ENCODE measurements at regions not wholly inside any gene's neighbourhood (a gene's known extent, or its start where the extent isn't known, plus 50 kb on each side); places are given as distances from the start of the nearest gene placed in this dataset.
"Not testable (repeated sequence)": the region's sequence is repeated elsewhere in the genome, so short reads cannot be mapped to it uniquely, and the experiment has no call there.

- no peak for DNase-seq (ENCODE audit: low read depth)
Observed at GRCh38 chr13:24563087-24563486, 50.5 kb upstream of the PARP4 start.

DNA sequence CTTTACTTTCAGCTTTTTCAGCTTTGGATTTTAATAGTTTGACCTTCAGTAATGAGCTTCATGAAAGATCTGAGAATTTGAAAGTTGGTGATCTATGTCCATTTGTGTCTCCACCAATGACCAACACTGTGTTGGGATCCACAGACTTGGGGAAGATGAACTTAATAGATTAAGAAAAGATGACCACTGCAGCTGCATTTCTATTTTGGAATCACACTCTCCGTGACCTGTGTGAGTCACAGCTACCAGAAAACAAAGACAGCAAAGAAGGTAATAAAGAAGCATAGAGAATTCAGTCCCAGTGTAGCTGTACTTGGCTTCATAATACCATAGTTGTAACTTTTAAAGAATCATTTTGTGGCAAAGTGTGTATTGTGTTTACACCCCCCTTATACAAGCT lies 51.4 kb upstream of the PARP4 start:
- DNase-seq (ENCODE audit: low read depth): not testable (repeated sequence)

- DNase-seq (ENCODE audit: low read depth): no peak
Observed at GRCh38 chr13:24564881-24565280, 52.3 kb upstream of the PARP4 start.

DNA sequence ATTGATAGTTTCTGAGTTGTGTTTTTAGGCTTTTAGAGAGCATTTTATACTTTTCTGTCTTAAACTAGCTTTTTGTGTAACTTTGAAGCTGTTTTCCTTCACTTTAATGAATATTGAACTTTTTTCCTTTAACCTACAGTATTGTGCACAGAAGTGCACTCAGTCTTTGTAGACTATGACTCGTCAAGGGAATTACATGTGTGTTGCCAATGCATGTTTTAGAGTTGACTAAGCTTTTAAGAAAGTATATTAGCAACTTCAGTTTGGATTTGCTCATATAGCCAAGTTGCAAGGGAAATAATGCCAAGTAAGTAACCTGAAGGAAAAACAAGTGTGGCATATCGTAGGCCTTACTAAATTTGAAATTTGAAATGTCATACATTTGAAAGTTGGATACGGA lies 55.0 kb upstream of the PARP4 start:
- DNase-seq (ENCODE audit: low read depth): not testable (repeated sequence)

DNA sequence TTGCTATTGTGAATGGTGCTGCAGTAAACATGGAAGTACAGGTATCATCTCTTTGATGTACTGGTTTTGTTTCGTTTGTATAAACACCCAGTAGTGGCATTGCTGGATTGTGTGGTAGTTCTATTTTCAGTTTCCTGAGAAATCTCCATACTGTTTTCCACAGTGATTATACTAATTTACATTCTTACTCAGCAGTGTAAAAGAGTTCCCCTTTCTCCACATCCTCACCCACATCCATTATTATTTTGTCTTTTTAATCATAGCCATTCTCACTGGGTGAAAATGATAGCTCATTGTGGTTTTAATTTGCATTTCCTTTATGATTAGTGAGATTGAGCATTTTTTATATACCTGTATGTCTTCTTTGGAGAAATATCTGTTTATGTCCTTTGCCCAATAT lies 62.3 kb upstream of the PARP4 start:
- DNase-seq (ENCODE audit: low read depth): no peak

DNA sequence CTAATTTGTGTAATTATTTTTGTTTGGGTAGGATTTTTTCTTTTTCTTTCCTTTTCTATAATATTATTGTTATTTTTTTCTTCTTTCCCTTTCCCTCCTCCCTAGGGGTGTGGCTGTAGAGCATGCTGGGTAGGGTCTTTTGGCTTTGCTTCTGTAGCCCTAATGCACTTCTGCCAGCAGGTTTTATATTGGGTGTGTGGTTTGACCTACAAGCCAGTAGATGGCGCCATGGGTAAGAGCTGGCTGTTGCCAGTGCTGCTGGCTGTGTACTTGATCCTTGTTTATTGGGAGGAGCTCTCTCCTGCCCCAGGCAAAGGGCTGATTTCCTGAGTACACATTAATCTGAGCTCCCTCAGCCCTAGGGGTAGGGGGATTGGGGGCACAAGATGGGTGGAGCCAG lies 67.7 kb upstream of the PARP4 start:
- peak; percentile 7 for DNase-seq (ENCODE audit: low read depth)

GRCh38 chr13:24581578-24581977 lies 69.0 kb upstream of the PARP4 start:
- DNase-seq (ENCODE audit: low read depth): not testable (repeated sequence)

DNA sequence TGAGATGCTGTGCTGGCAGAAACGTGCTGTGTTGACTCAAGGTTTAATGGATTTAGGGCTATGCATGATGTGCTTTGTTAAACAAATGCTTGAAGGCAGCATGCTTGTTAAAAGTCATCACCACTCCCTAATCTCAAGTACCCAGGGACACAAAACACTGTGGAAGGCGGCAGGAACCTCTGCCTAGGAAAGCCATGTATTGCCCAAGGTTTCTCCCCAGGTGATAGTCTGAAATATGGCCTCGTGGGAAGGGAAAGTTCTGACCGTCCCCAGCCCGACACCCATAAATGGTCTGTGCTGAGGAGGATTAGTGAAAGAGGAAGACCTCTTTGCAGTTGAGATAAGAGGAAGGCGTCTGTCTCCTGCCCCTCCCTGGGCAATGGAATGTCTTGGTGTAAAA lies 79.1 kb upstream of the PARP4 start:
- not testable (repeated sequence) for DNase-seq (ENCODE audit: low read depth)

DNA sequence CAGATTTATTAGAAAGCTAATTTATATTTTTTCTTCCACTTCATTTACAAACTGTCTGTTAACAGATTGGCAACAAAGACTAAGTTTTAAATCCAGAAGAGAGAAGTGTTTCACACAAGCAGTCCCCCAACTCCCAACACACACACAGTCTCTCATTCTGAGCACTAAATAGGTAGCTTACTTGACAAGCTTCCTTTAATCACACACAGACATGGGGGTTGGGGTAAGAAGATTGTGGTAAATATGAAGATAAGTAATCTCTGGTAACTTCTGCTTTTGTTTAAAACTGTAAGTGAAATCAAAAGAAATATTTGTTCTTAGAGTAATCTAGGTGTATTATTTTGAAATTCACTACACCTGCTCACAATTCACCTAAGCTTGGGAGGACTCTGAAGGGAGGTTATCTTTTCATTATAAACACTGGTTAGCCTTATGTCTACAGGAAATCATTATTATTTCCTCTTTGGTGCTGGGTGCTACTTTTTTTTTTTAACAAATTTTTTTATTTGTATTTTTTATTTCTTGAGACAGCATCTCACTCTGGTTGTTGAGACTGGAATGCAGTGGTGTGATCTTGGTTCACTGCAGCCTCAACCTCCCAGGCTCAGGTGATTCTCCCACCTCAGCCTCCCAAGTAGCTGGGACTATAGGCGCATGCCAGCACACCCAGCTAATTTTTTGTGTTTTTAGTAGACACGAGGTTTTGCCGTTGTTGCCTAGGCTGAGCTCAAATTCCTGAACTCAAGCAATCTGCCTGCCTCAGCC lies 82.1 kb upstream of the ATP12A start:
- DNase-seq (ENCODE audit: low read depth): not testable (repeated sequence)

GRCh38 chr13:24599019-24599791 lies 81.0 kb upstream of the ATP12A start:
- not testable (repeated sequence) for DNase-seq (ENCODE audit: low read depth)

GRCh38 chr13:24605923-24606372 lies 74.3 kb upstream of the ATP12A start:
- no peak for DNase-seq (ENCODE audit: low read depth)

DNA sequence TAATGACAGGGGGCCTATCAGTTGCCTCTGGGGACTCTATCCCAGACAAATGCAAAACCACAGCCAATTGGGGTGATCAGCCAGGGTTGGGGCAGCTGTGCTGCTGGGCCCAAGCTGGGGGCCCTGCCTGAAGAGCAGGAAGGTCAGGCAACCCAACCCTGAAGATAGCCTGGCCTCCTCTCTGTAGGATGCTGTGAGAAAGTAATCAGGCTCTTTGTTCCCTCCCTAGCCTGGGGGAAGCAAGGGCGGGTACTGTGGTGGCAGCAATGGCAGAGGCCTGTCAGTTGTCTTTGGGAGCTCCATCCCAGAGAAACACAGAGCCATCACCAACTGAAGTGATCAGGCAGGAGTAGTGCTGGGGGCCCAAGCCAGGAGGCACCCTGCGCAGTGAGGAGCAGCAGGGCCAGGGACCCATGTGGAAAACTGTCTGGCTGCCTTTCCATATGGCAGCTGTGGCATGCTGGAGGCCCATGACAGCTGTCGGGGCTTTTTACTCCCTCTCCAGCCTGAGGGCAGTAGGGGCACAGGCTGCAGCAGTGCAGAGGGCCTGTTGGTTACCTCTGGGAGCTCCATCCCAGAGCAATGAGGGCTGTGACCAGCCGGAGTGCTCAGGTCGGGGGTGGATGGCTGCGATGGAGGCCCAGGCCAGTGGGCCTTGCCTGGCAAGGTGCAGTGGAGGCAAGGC lies 73.6 kb upstream of the ATP12A start:
- DNase-seq (ENCODE audit: low read depth): no peak

GRCh38 chr13:24610956-24611355 lies 69.3 kb upstream of the ATP12A start:
- DNase-seq (ENCODE audit: low read depth): no peak

DNA sequence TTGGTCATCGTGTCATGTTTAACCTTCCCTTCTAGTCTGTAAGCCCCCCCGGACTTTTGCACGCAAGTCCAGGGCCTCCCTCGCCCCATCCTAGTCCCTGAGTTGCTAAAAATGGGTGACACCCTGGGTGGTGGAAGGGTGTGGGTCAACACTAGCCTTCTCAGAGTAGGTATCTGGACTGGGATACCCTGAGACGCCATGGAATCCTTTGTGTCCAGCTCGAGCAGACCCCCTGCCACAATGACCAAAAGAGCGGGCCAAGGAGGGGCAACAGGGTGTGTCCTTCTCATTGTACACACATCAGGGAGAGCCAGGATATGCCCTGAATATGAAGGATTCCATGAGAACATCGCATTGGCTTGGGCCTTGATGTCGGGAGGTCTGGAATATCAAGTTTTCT lies 67.5 kb upstream of the ATP12A start:
- DNase-seq (ENCODE audit: low read depth): no peak

GRCh38 chr13:24613128-24613527 lies 67.1 kb upstream of the ATP12A start:
- DNase-seq (ENCODE audit: low read depth): no peak

GRCh38 chr13:24613755-24614154 lies 66.5 kb upstream of the ATP12A start:
- no peak for DNase-seq (ENCODE audit: low read depth)

GRCh38 chr13:24614306-24615080 lies 65.7 kb upstream of the ATP12A start:
- DNase-seq (ENCODE audit: low read depth): no peak

GRCh38 chr13:24615114-24615513 lies 65.1 kb upstream of the ATP12A start:
- DNase-seq (ENCODE audit: low read depth): no peak

DNA sequence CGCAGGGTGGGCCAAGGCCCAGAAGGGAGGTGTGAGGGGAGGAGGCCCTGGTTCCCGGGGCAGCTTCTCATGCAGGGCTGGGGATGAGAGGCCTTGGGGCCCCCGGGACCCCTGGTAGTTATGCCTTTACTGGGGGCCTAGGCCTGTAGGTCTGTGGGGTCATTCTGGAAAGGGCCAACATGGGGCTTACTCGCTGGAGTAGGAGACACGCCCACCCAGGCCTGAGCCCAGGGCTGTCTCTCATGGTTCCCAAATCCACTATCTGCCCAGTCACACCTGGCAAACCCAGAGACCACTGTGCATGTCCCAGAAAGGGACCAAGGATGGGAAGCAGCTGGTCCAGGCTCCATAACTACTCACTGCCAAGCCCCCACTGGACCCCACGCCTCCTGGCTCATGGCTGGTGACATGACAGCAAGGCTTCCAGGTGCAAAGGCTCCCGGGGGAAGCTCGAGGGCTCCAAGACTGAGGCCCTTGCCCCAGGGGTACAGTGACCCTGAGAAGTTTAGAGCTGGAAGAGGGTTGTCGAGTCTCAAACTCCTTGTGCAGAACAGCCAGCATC lies 64.2 kb upstream of the ATP12A start:
- no peak for DNase-seq (ENCODE audit: low read depth)

DNA sequence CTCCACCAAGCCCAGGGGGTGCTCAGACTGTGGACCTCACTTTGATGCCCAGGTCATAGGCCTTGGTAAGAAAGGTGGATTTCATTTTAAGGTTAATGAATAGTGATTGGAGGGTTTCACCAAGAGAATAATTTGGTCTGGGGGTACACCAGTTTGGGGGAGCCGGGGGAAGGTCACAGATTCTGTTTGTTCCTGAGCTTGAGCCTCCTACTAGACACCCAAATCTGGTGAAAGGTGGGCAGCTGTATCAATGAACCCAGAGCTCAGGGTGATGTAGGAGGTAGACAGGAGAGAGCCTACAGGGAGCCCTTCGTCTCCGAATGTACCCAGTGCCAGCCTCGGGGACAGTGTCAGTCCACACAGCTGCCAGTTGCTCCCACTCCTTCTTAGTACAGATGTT lies 63.7 kb upstream of the ATP12A start:
- DNase-seq (ENCODE audit: low read depth): no peak

GRCh38 chr13:24617256-24618010 lies 62.8 kb upstream of the ATP12A start:
- DNase-seq (ENCODE audit: low read depth): no peak
